ENCODE measurements at regions not wholly inside any gene's neighbourhood (a gene's known extent, or its start where the extent isn't known, plus 50 kb on each side); places are given as distances from the start of the nearest gene placed in this dataset.
"Not testable (repeated sequence)": the region's sequence is repeated elsewhere in the genome, so short reads cannot be mapped to it uniquely, and the experiment has no call there.

DNA sequence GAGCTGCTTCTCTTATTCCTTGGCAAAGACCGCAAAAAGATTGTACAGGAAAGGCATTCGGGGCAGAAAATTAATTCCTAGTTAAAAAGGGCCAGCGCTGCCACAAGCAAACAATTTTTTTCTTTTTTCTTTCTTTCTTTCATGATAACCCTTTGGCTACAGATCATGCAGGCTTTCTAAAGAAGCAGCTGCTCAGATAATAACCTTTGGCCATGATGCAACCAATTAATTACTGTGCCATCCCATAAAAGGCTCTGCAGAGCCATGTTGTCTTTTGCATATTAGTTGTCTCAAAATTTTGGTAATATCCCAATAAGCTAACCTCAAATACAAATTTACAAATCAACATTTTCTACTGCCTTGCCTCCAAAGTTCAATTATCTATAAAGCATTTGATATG is 758.4 kb upstream of the SEMA6A start:
- Histone ChIP-seq H3K4me1 (ENCODE audit: control insufficient read depth, insufficient read depth, low read length) (no peaks in the 10 kb centered on the region), H3K4me3 (ENCODE audit: low read depth, low read length) (no peak overlapping the region), H3K36me3 (ENCODE audit: control insufficient read depth, insufficient read depth, low read length) (no peaks in the 10 kb centered on the region), H3K27ac (ENCODE audit: low read depth, low read length) (no peak overlapping the region), H3K9ac (ENCODE audit: low read length) (no peak overlapping the region), H3K9me3 (ENCODE audit: control insufficient read depth, insufficient read depth, low read depth, low read length) (peaks cover 8% of the 10 kb centered on the region), H3K27me3 (ENCODE audit: control insufficient read depth, insufficient read depth, low read length) (no peaks in the 10 kb centered on the region)

DNA sequence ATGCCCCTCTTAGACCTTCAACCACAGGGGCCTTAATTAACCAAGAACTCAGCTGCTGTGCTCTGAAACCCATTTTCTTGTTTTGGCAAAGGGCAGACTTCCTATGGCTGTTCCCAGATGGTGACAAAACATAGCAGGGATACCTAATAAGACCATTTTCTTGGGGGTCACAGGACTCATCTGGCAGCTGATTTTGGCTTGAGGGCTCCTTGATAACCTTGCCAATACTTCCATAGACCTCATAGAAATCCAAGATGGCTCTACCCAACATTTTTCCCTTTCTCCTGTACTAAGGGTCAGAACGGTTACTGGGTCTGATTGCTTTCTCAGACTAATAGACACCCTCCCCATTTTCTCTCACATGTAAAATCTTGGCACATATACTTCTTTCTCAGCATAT is 757.7 kb upstream of the SEMA6A start:
- H3K9ac ChIP-seq (ENCODE audit: low read length) = no peak overlapping the region
- H3K9me3 ChIP-seq (ENCODE audit: control insufficient read depth, insufficient read depth, low read depth, low read length) = peaks cover 8% of the 10 kb centered on the region
- H3K36me3 ChIP-seq (ENCODE audit: control insufficient read depth, insufficient read depth, low read length) = no peaks in the 10 kb centered on the region
- H3K4me1 ChIP-seq (ENCODE audit: control insufficient read depth, insufficient read depth, low read length) = no peaks in the 10 kb centered on the region
- H3K4me3 ChIP-seq (ENCODE audit: low read depth, low read length) = no peak overlapping the region
- H3K27ac ChIP-seq (ENCODE audit: low read depth, low read length) = no peak overlapping the region
- no peaks in the 10 kb centered on the region for H3K27me3 ChIP-seq (ENCODE audit: control insufficient read depth, insufficient read depth, low read length)

- Histone ChIP-seq H3K36me3 (ENCODE audit: control insufficient read depth, insufficient read depth, low read length) (no peaks in the 10 kb centered on the region), H3K27me3 (ENCODE audit: control insufficient read depth, insufficient read depth, low read length) (no peaks in the 10 kb centered on the region), H3K9me3 (ENCODE audit: control insufficient read depth, insufficient read depth, low read depth, low read length) (peaks cover 9% of the 10 kb centered on the region; the same call in 1 of the 2 replicates), H3K4me3 (ENCODE audit: low read depth, low read length) (no peak overlapping the region), H3K27ac (ENCODE audit: low read depth, low read length) (no peak overlapping the region), H3K9ac (ENCODE audit: low read length) (no peak overlapping the region), H3K4me1 (ENCODE audit: control insufficient read depth, insufficient read depth, low read length) (no peaks in the 10 kb centered on the region)
Observed at GRCh38 chr5:117327511-117327910, 752.9 kb upstream of the SEMA6A start.

DNA sequence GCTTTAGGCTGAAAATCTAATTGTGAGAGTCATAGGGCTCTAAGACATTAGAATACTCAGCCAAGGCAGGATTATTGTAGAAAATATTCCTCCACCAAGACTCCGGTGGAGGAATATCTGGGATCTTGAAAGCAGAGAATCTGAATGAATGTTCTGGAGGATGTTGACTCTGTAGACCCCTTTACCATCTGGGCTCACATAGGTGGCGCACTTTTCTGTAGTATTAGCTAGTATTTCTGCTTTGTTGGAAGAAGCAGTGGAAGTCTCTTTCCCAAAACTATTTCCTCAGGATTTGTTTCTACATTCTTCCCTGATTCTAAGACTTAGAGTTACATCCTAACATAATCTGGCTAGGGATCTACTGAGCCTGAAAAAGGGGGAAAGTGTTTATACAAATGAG is 752.4 kb upstream of the SEMA6A start:
- H3K4me1 ChIP-seq (ENCODE audit: control insufficient read depth, insufficient read depth, low read length) = no peaks in the 10 kb centered on the region
- H3K4me3 ChIP-seq (ENCODE audit: low read depth, low read length) = no peak overlapping the region
- H3K27me3 ChIP-seq (ENCODE audit: control insufficient read depth, insufficient read depth, low read length) = no peaks in the 10 kb centered on the region
- no peaks in the 10 kb centered on the region for H3K36me3 ChIP-seq (ENCODE audit: control insufficient read depth, insufficient read depth, low read length)
- no peak overlapping the region for H3K27ac ChIP-seq (ENCODE audit: low read depth, low read length)
- no peak overlapping the region for H3K9ac ChIP-seq (ENCODE audit: low read length)
- H3K9me3 ChIP-seq (ENCODE audit: control insufficient read depth, insufficient read depth, low read depth, low read length) = peaks cover 9% of the 10 kb centered on the region; the same call in 1 of the 2 replicates

GRCh38 chr5:117318528-117318927 is 743.9 kb upstream of the SEMA6A start:
- H3K27ac ChIP-seq (ENCODE audit: low read depth, low read length) = no peak overlapping the region
- no peaks in the 10 kb centered on the region for H3K27me3 ChIP-seq (ENCODE audit: control insufficient read depth, insufficient read depth, low read length)
- no peaks in the 10 kb centered on the region for H3K9me3 ChIP-seq (ENCODE audit: control insufficient read depth, insufficient read depth, low read depth, low read length)
- no peak overlapping the region for H3K4me3 ChIP-seq (ENCODE audit: low read depth, low read length)
- no peak overlapping the region for H3K9ac ChIP-seq (ENCODE audit: low read length)
- no peaks in the 10 kb centered on the region for H3K36me3 ChIP-seq (ENCODE audit: control insufficient read depth, insufficient read depth, low read length)
- H3K4me1 ChIP-seq (ENCODE audit: control insufficient read depth, insufficient read depth, low read length) = 0 out of 2 replicates have a peak, but pooled peaks cover 4% of the 10 kb centered on the region

DNA sequence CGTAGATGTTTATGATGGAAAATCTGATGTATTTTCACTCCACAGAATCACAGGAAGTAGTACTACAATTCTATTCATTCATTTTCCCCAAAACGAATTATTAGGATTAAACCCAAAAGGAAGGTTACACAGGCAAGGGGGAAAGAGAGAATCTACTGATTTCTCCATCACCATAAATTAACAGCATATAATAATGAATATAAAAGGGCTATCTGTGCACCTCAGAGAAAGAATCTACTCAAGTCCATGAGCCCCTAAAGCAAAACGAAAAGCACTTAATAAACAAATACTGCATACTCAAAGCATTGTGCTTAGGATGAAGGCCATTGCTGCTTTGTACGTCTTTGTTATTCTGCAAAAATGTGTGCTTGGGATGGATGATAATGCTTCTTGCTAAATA is 740.5 kb upstream of the SEMA6A start:
- Histone ChIP-seq H3K27me3 (ENCODE audit: control insufficient read depth, insufficient read depth, low read length) (no peaks in the 10 kb centered on the region), H3K27ac (ENCODE audit: low read depth, low read length) (no peak overlapping the region), H3K9me3 (ENCODE audit: control insufficient read depth, insufficient read depth, low read depth, low read length) (no peaks in the 10 kb centered on the region), H3K9ac (ENCODE audit: low read length) (no peak overlapping the region), H3K4me1 (ENCODE audit: control insufficient read depth, insufficient read depth, low read length) (peaks cover 8% of the 10 kb centered on the region; the same call in 1 of the 2 replicates), H3K4me3 (ENCODE audit: low read depth, low read length) (no peak overlapping the region), H3K36me3 (ENCODE audit: control insufficient read depth, insufficient read depth, low read length) (no peaks in the 10 kb centered on the region)

GRCh38 chr5:117304512-117305107 is 730.0 kb upstream of the SEMA6A start:
- H3K27me3 ChIP-seq (ENCODE audit: control insufficient read depth, insufficient read depth, low read length); H3K4me1 ChIP-seq (ENCODE audit: control insufficient read depth, insufficient read depth, low read length); H3K9ac ChIP-seq (ENCODE audit: low read length); H3K36me3 ChIP-seq (ENCODE audit: control insufficient read depth, insufficient read depth, low read length); H3K27ac ChIP-seq (ENCODE audit: low read depth, low read length); H3K4me3 ChIP-seq (ENCODE audit: low read depth, low read length); H3K9me3 ChIP-seq (ENCODE audit: control insufficient read depth, insufficient read depth, low read depth, low read length): not testable (repeated sequence)

- Histone ChIP-seq H3K4me1 (ENCODE audit: control insufficient read depth, insufficient read depth, low read length) (peaks cover 7% of the 10 kb centered on the region), H3K27ac (ENCODE audit: low read depth, low read length) (no peak overlapping the region), H3K36me3 (ENCODE audit: control insufficient read depth, insufficient read depth, low read length) (no peaks in the 10 kb centered on the region), H3K27me3 (ENCODE audit: control insufficient read depth, insufficient read depth, low read length) (no peaks in the 10 kb centered on the region), H3K9me3 (ENCODE audit: control insufficient read depth, insufficient read depth, low read depth, low read length) (no peaks in the 10 kb centered on the region), H3K4me3 (ENCODE audit: low read depth, low read length) (no peak overlapping the region), H3K9ac (ENCODE audit: low read length) (no peak overlapping the region)
Observed at GRCh38 chr5:117302949-117303348, 728.3 kb upstream of the SEMA6A start.

- Histone ChIP-seq H3K4me3 (ENCODE audit: low read depth, low read length) (no peak overlapping the region), H3K36me3 (ENCODE audit: control insufficient read depth, insufficient read depth, low read length) (no peaks in the 10 kb centered on the region), H3K9ac (ENCODE audit: low read length) (no peak overlapping the region), H3K27ac (ENCODE audit: low read depth, low read length) (no peak overlapping the region), H3K27me3 (ENCODE audit: control insufficient read depth, insufficient read depth, low read length) (no peaks in the 10 kb centered on the region), H3K4me1 (ENCODE audit: control insufficient read depth, insufficient read depth, low read length) (peaks cover 11% of the 10 kb centered on the region), H3K9me3 (ENCODE audit: control insufficient read depth, insufficient read depth, low read depth, low read length) (no peaks in the 10 kb centered on the region)
Observed at GRCh38 chr5:117302473-117302872, 727.9 kb upstream of the SEMA6A start.

GRCh38 chr5:117299936-117300328 is 725.3 kb upstream of the SEMA6A start:
- H3K9ac ChIP-seq (ENCODE audit: low read length) = no peak overlapping the region
- peaks cover 19% of the 10 kb centered on the region for H3K4me1 ChIP-seq (ENCODE audit: control insufficient read depth, insufficient read depth, low read length)
- no peak overlapping the region for H3K4me3 ChIP-seq (ENCODE audit: low read depth, low read length)
- H3K36me3 ChIP-seq (ENCODE audit: control insufficient read depth, insufficient read depth, low read length) = no peaks in the 10 kb centered on the region
- no peak overlapping the region for H3K27ac ChIP-seq (ENCODE audit: low read depth, low read length)
- no peaks in the 10 kb centered on the region for H3K9me3 ChIP-seq (ENCODE audit: control insufficient read depth, insufficient read depth, low read depth, low read length)
- H3K27me3 ChIP-seq (ENCODE audit: control insufficient read depth, insufficient read depth, low read length) = no peaks in the 10 kb centered on the region

DNA sequence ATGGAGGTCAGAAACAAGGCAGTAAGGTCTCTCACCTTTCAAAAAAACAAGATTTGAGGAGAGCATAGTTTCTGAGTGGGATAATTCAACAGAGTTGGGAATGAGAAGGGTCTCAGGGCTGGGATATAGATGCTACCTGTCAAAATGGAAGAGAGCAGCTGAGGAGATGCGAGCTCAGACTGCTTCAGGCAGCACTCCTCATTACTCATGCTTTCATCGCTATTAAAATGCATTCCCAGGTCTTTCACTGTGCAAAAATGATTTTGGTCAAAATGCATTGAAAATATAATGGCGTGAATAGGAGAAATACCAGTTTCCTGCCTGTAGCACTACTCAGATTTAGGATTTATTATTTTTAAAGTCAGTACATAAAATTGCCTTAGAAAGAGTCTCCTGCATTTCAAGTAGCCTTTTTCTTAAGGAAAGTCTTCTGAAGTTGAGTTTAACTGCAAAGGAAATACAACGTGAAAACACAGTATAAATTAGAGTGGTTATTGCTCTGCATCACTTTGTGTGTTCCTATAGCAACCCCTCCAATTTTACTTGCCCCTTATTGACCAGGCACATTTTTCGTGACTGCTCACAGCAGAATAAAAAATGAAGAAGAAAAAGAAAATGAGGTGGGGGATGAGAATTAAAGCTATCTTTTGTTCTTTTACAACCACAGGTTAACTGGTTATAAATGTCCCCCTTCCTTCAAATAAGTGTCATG is 724.8 kb upstream of the SEMA6A start:
- Histone ChIP-seq H3K36me3 (ENCODE audit: control insufficient read depth, insufficient read depth, low read length) (no peaks in the 10 kb centered on the region), H3K27ac (ENCODE audit: low read depth, low read length) (no peak overlapping the region), H3K27me3 (ENCODE audit: control insufficient read depth, insufficient read depth, low read length) (no peaks in the 10 kb centered on the region), H3K4me1 (ENCODE audit: control insufficient read depth, insufficient read depth, low read length) (peaks cover 19% of the 10 kb centered on the region), H3K9me3 (ENCODE audit: control insufficient read depth, insufficient read depth, low read depth, low read length) (no peaks in the 10 kb centered on the region), H3K4me3 (ENCODE audit: low read depth, low read length) (no peak overlapping the region), H3K9ac (ENCODE audit: low read length) (no peak overlapping the region)
